ENCODE measurements at regions not wholly inside any gene's neighbourhood (a gene's known extent, or its start where the extent isn't known, plus 50 kb on each side); places are given as distances from the start of the nearest gene placed in this dataset.
"Not testable (repeated sequence)": the region's sequence is repeated elsewhere in the genome, so short reads cannot be mapped to it uniquely, and the experiment has no call there.

DNA sequence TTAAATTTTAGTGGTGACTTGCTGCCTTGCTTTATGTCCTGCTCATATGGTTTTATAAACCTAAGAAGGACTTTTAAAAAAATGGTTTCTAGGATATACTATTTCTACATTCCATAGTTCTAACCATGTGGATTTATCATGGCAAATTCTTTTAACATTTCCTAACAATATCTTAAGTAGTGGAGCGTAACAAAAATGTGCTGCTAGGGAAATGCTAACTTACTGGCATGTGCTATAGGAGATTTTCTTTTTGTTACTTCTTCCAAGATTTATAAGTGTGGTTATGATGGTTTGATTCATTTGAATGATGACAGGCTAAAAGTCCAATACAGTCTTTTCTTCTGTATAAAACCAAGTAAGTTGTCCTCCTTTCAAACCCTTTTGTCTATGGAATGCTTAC is 713.7 kb downstream of the SLITRK1 start:
- ChIA-PET POLR2A (no interaction called here), CTCF (no interaction called here)
- ATAC-seq (no peak), DNase-seq (no peak)
- Mint-ChIP-seq H3K27ac (no peak overlapping the region), H3K27me3 (ENCODE audit: low read depth) (no peaks in the 10 kb centered on the region), H3K36me3 (ENCODE audit: low read depth) (no peaks in the 10 kb centered on the region), H3K4me1 (ENCODE audit: low read depth) (no peaks in the 10 kb centered on the region), H3K9me3 (ENCODE audit: insufficient read depth) (no peaks in the 10 kb centered on the region), H3K4me3 (no peak overlapping the region)

GRCh38 chr13:83167203-83167602 is 715.1 kb downstream of the SLITRK1 start:
- no peaks in the 10 kb centered on the region for H3K36me3 Mint-ChIP-seq (ENCODE audit: low read depth)
- DNase-seq (no peak), ATAC-seq (no peak)
- H3K9me3 Mint-ChIP-seq (ENCODE audit: insufficient read depth): no peaks in the 10 kb centered on the region
- H3K27ac Mint-ChIP-seq: no peak overlapping the region
- H3K4me3 Mint-ChIP-seq: no peak overlapping the region
- CTCF ChIA-PET: no interaction called here
- no peaks in the 10 kb centered on the region for H3K27me3 Mint-ChIP-seq (ENCODE audit: low read depth)
- POLR2A ChIA-PET: no interaction called here
- H3K4me1 Mint-ChIP-seq (ENCODE audit: low read depth): no peaks in the 10 kb centered on the region

DNA sequence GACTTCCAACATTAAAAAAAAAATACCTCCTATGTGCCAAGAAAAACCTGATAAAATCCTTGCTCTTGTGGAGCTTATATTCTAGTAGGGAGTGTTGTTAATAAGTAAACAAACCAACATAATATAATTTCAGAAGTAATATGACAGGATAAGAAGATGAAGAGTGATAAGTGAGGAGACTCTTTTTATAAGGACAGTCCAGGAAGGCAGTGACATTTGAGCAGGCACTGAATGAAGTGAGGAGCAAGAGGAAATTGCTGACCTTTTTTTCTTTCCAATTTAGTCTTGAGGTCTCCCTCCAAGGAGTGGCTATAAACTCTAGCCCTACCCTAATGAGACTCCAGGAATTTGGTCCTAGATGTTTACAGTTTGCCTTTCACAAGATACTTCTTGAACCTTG is 715.7 kb downstream of the SLITRK1 start:
- Mint-ChIP-seq H3K27me3 (ENCODE audit: low read depth) (no peaks in the 10 kb centered on the region), H3K9me3 (ENCODE audit: insufficient read depth) (no peaks in the 10 kb centered on the region), H3K36me3 (ENCODE audit: low read depth) (no peaks in the 10 kb centered on the region), H3K27ac (no peak overlapping the region), H3K4me3 (no peak overlapping the region), H3K4me1 (ENCODE audit: low read depth) (no peaks in the 10 kb centered on the region)
- ChIA-PET POLR2A (no interaction called here), CTCF (no interaction called here)
- ATAC-seq: no peak
- DNase-seq: no peak

- DNase-seq: no peak
- H3K36me3 Mint-ChIP-seq (ENCODE audit: low read depth): no peaks in the 10 kb centered on the region
- no peaks in the 10 kb centered on the region for H3K9me3 Mint-ChIP-seq (ENCODE audit: insufficient read depth)
- no peak overlapping the region for H3K4me3 Mint-ChIP-seq
- CTCF ChIA-PET: no interaction called here
- POLR2A ChIA-PET: no interaction called here
- H3K27me3 Mint-ChIP-seq (ENCODE audit: low read depth): no peaks in the 10 kb centered on the region
- H3K4me1 Mint-ChIP-seq (ENCODE audit: low read depth): no peaks in the 10 kb centered on the region
- no peak for ATAC-seq
- no peak overlapping the region for H3K27ac Mint-ChIP-seq
Observed at GRCh38 chr13:83162493-83162892, 719.8 kb downstream of the SLITRK1 start.

DNA sequence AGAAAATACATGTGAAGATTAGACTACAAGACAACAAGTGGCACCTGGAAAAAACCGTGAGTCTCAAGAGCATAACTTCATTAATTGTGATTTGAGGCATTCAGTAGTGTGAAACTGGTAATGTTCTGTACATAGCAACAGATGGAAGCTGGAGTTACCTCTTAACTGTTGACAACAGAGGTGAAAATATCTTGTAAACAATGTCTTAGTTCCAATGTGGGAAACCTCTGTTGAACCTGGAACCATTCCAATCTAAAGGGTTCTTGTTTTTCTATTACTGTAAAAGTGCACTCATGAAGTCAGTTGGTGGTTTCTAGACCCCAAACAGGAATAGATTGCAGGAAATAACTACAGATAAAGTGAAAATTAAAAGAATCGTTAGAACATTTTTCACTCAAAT is 728.4 kb downstream of the SLITRK1 start:
- ATAC-seq: no peak
- no peaks in the 10 kb centered on the region for H3K27me3 Mint-ChIP-seq (ENCODE audit: low read depth)

GRCh38 chr13:83151308-83151660 is 731.0 kb downstream of the SLITRK1 start:
- Mint-ChIP-seq H3K9me3 (ENCODE audit: insufficient read depth) (peaks cover 4% of the 10 kb centered on the region), H3K36me3 (ENCODE audit: low read depth) (no peaks in the 10 kb centered on the region), H3K4me1 (ENCODE audit: low read depth) (no peaks in the 10 kb centered on the region), H3K27me3 (ENCODE audit: low read depth) (no peaks in the 10 kb centered on the region), H3K27ac (no peak overlapping the region), H3K4me3 (no peak overlapping the region)
- no peak for DNase-seq
- ChIA-PET POLR2A (no interaction called here), CTCF (no interaction called here)
- ATAC-seq: no peak

More for the DNA sequence above, 728.4 kb downstream of the SLITRK1 start:
- CTCF ChIA-PET: interaction anchor here (0.6 kb wide), 1 partner anchor 1058 kb away, joined by 3 read pairs; no protein-coding TSS in a partner anchor
- Mint-ChIP-seq H3K9me3 (ENCODE audit: insufficient read depth) (peaks cover 4% of the 10 kb centered on the region), H3K4me3 (no peak overlapping the region), H3K27ac (no peak overlapping the region), H3K4me1 (ENCODE audit: low read depth) (no peaks in the 10 kb centered on the region), H3K36me3 (ENCODE audit: low read depth) (no peaks in the 10 kb centered on the region)
- no peak for DNase-seq
- POLR2A ChIA-PET: no interaction called here

GRCh38 chr13:83150616-83151307 is 731.5 kb downstream of the SLITRK1 start:
- no peak overlapping the region for H3K27ac Mint-ChIP-seq
- H3K27me3 Mint-ChIP-seq (ENCODE audit: low read depth): no peaks in the 10 kb centered on the region
- CTCF ChIA-PET: no interaction called here
- H3K9me3 Mint-ChIP-seq (ENCODE audit: insufficient read depth): peaks cover 4% of the 10 kb centered on the region
- H3K36me3 Mint-ChIP-seq (ENCODE audit: low read depth): no peaks in the 10 kb centered on the region
- DNase-seq (no peak), ATAC-seq (no peak)
- no peak overlapping the region for H3K4me3 Mint-ChIP-seq
- POLR2A ChIA-PET: no interaction called here
- no peaks in the 10 kb centered on the region for H3K4me1 Mint-ChIP-seq (ENCODE audit: low read depth)

DNA sequence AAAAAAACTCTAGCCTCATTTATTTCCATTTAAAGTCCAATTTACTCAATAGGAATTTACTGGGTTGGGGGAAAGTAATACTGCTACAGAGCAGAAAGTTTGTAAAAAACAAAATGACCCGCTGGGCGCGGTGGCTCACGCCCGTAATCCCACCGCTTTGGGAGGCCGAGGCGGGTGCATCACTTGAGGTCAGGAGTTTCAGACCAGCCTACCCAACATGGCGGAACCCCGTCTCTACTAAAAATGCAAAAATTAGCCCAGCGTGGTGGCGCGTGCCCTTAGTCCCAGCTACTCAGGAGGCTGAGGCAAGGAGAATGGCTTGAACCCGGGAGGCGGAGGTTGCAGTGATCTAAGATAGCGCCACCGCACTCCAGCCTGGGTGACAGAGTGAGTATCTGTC is 745.6 kb downstream of the SLITRK1 start:
- POLR2A ChIA-PET: no interaction called here
- CTCF ChIA-PET: no interaction called here
- Mint-ChIP-seq H3K4me3 (no peak overlapping the region), H3K9me3 (ENCODE audit: insufficient read depth) (peaks cover 4% of the 10 kb centered on the region), H3K27me3 (ENCODE audit: low read depth) (no peaks in the 10 kb centered on the region), H3K4me1 (ENCODE audit: low read depth) (no peaks in the 10 kb centered on the region), H3K27ac (no peak overlapping the region), H3K36me3 (ENCODE audit: low read depth) (no peaks in the 10 kb centered on the region)
- ATAC-seq (no peak), DNase-seq (no peak)

DNA sequence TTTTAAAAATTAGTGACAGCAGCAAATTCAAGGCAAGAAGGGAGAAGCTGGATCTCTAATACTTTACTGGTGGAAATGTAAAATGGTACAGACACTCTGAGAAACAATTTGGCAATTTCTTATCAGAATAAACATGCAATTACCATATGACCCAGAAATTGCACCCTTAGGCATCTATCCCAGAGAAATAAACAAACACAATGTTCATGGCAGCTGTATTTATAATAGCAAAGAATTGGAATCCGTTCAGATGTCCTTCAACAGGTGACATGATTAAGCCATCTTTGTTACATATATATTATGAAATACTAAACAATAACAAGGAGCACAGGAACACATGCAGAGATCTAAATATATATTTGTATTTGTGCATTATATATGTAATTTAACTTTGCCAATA is 756.5 kb downstream of the SLITRK1 start:
- no peaks in the 10 kb centered on the region for H3K36me3 Mint-ChIP-seq (ENCODE audit: low read depth)
- no peaks in the 10 kb centered on the region for H3K27me3 Mint-ChIP-seq (ENCODE audit: low read depth)
- DNase-seq (no peak), ATAC-seq (no peak)
- H3K4me3 Mint-ChIP-seq: no peak overlapping the region
- peaks cover 6% of the 10 kb centered on the region for H3K9me3 Mint-ChIP-seq (ENCODE audit: insufficient read depth)
- H3K4me1 Mint-ChIP-seq (ENCODE audit: low read depth): no peaks in the 10 kb centered on the region
- ChIA-PET POLR2A (no interaction called here), CTCF (no interaction called here)
- H3K27ac Mint-ChIP-seq: no peak overlapping the region

GRCh38 chr13:83121896-83122295 is 760.4 kb downstream of the SLITRK1 start:
- no peak overlapping the region for H3K4me3 Mint-ChIP-seq
- POLR2A ChIA-PET: no interaction called here
- DNase-seq: no peak
- H3K4me1 Mint-ChIP-seq (ENCODE audit: low read depth): no peaks in the 10 kb centered on the region
- no peaks in the 10 kb centered on the region for H3K36me3 Mint-ChIP-seq (ENCODE audit: low read depth)
- H3K9me3 Mint-ChIP-seq (ENCODE audit: insufficient read depth): no peaks in the 10 kb centered on the region
- CTCF ChIA-PET: no interaction called here
- no peak for ATAC-seq
- H3K27me3 Mint-ChIP-seq (ENCODE audit: low read depth): no peaks in the 10 kb centered on the region
- H3K27ac Mint-ChIP-seq: no peak overlapping the region

GRCh38 chr13:83117046-83117445 is 765.2 kb downstream of the SLITRK1 start:
- H3K9me3 Mint-ChIP-seq (ENCODE audit: insufficient read depth): no peaks in the 10 kb centered on the region
- no peaks in the 10 kb centered on the region for H3K4me1 Mint-ChIP-seq (ENCODE audit: low read depth)
- CTCF ChIA-PET: no interaction called here
- ATAC-seq (no peak), DNase-seq (no peak)
- POLR2A ChIA-PET: no interaction called here
- no peak overlapping the region for H3K27ac Mint-ChIP-seq
- H3K36me3 Mint-ChIP-seq (ENCODE audit: low read depth): no peaks in the 10 kb centered on the region
- no peak overlapping the region for H3K4me3 Mint-ChIP-seq
- no peaks in the 10 kb centered on the region for H3K27me3 Mint-ChIP-seq (ENCODE audit: low read depth)

DNA sequence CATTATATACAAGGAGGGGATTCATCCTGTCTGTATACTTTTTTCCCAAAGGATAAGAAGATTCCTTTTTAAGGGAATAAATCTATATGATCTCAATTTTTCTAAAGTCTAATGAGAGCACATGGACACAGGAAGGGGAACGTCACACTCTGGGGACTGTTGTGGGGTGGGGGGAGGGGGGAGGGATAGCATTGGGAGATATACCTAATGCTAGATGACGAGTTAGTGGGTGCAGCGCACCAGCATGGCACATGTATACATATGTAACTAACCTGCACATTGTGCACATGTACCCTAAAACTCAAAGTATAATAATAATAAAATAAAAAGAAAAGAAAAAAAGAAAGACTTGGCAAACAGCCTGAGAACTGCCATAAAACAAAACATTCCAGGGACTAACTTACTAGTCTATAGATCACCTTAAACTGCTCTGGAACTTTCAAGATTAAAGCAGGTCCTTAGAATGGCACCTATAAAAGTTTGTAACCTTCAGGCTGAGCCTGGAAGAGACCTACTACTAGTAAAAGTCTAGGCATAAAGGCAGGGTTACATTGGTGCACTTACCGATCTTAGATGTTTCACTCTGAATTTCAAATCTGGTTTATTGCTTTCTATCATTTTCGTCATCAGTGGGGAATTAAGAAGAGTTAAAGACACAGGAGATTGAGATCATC is 780.6 kb downstream of the SLITRK1 start:
- H3K27ac Mint-ChIP-seq; H3K4me1 Mint-ChIP-seq (ENCODE audit: low read depth); POLR2A ChIA-PET; H3K9me3 Mint-ChIP-seq (ENCODE audit: insufficient read depth); CTCF ChIA-PET; H3K36me3 Mint-ChIP-seq (ENCODE audit: low read depth); ATAC-seq; H3K27me3 Mint-ChIP-seq (ENCODE audit: low read depth); H3K4me3 Mint-ChIP-seq; DNase-seq: not testable (repeated sequence)

- CTCF ChIA-PET: no interaction called here
- Mint-ChIP-seq H3K27ac (no peak overlapping the region), H3K4me3 (no peak overlapping the region), H3K4me1 (ENCODE audit: low read depth) (no peaks in the 10 kb centered on the region), H3K9me3 (ENCODE audit: insufficient read depth) (no peaks in the 10 kb centered on the region), H3K27me3 (ENCODE audit: low read depth) (no peaks in the 10 kb centered on the region), H3K36me3 (ENCODE audit: low read depth) (no peaks in the 10 kb centered on the region)
- ATAC-seq: no peak
- no peak for DNase-seq
- POLR2A ChIA-PET: no interaction called here
Observed at GRCh38 chr13:83100237-83100636, 782.0 kb downstream of the SLITRK1 start.
